ENCODE measurements at regions not wholly inside any gene's neighbourhood (a gene's known extent, or its start where the extent isn't known, plus 50 kb on each side); places are given as distances from the start of the nearest gene placed in this dataset.

- TF ChIP-seq, protein P1, sequence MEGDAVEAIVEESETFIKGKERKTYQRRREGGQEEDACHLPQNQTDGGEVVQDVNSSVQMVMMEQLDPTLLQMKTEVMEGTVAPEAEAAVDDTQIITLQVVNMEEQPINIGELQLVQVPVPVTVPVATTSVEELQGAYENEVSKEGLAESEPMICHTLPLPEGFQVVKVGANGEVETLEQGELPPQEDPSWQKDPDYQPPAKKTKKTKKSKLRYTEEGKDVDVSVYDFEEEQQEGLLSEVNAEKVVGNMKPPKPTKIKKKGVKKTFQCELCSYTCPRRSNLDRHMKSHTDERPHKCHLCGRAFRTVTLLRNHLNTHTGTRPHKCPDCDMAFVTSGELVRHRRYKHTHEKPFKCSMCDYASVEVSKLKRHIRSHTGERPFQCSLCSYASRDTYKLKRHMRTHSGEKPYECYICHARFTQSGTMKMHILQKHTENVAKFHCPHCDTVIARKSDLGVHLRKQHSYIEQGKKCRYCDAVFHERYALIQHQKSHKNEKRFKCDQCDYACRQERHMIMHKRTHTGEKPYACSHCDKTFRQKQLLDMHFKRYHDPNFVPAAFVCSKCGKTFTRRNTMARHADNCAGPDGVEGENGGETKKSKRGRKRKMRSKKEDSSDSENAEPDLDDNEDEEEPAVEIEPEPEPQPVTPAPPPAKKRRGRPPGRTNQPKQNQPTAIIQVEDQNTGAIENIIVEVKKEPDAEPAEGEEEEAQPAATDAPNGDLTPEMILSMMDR (IDR thresholded peaks at IDR 0.05 in 2 of 3, conservative IDR thresholded peaks at IDR 0.05 in 1 of 3; ENCODE audit: insufficient read depth in 2 of 3, low read depth in 1 of 3, low read length in 3 of 3) = no peak
- TF ChIP-seq PHB (CRISPR knock-in tag; IDR thresholded peaks at IDR 0.05) = no peak
- TF ChIP-seq MAX (CRISPR knock-in tag; IDR thresholded peaks at IDR 0.05) = no peak
- no peak for TF ChIP-seq SETDB1 (IDR thresholded peaks at IDR 0.05; ENCODE audit: low read length)
- TF ChIP-seq CTBP1 (IDR thresholded peaks at IDR 0.05; ENCODE audit: borderline replicate concordance) = no peak
- no peak for TF ChIP-seq MBD1 (CRISPR knock-in tag; IDR thresholded peaks at IDR 0.05)
- no peak for TF ChIP-seq ZNF124 (CRISPR knock-in tag; IDR thresholded peaks at IDR 0.05)
- no peak for TF ChIP-seq CREB1 (IDR thresholded peaks at IDR 0.05)
- no peak for TF ChIP-seq CREB1 (CRISPR knock-in tag; IDR thresholded peaks at IDR 0.05)
- TF ChIP-seq POLR2A (conservative IDR thresholded peaks at IDR 0.05) = no peak
- TF ChIP-seq, protein P2, sequence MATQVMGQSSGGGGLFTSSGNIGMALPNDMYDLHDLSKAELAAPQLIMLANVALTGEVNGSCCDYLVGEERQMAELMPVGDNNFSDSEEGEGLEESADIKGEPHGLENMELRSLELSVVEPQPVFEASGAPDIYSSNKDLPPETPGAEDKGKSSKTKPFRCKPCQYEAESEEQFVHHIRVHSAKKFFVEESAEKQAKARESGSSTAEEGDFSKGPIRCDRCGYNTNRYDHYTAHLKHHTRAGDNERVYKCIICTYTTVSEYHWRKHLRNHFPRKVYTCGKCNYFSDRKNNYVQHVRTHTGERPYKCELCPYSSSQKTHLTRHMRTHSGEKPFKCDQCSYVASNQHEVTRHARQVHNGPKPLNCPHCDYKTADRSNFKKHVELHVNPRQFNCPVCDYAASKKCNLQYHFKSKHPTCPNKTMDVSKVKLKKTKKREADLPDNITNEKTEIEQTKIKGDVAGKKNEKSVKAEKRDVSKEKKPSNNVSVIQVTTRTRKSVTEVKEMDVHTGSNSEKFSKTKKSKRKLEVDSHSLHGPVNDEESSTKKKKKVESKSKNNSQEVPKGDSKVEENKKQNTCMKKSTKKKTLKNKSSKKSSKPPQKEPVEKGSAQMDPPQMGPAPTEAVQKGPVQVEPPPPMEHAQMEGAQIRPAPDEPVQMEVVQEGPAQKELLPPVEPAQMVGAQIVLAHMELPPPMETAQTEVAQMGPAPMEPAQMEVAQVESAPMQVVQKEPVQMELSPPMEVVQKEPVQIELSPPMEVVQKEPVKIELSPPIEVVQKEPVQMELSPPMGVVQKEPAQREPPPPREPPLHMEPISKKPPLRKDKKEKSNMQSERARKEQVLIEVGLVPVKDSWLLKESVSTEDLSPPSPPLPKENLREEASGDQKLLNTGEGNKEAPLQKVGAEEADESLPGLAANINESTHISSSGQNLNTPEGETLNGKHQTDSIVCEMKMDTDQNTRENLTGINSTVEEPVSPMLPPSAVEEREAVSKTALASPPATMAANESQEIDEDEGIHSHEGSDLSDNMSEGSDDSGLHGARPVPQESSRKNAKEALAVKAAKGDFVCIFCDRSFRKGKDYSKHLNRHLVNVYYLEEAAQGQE (IDR thresholded peaks at IDR 0.05; ENCODE audit: borderline replicate concordance) = no peak
- TF ChIP-seq, protein P2 (CRISPR knock-in tag; IDR thresholded peaks at IDR 0.05; ENCODE audit: low read depth) = no peak
- TF ChIP-seq TCF3 (CRISPR knock-in tag; IDR thresholded peaks at IDR 0.05) = no peak
- TF ChIP-seq ARNT (IDR thresholded peaks at IDR 0.05) = no peak
- TF ChIP-seq, protein P3, sequence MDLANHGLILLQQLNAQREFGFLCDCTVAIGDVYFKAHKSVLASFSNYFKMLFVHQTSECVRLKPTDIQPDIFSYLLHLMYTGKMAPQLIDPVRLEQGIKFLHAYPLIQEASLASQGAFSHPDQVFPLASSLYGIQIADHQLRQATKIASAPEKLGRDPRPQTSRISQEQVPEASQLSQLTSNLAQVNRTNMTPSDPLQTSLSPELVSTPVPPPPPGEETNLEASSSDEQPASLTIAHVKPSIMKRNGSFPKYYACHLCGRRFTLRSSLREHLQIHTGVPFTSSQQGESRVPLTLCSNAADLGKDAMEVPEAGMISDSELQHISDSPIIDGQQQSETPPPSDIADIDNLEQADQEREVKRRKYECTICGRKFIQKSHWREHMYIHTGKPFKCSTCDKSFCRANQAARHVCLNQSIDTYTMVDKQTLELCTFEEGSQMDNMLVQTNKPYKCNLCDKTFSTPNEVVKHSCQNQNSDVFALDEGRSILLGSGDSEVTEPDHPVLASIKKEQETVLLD (IDR thresholded peaks at IDR 0.05) = no peak
- TF ChIP-seq MAFK (IDR thresholded peaks at IDR 0.05; ENCODE audit: low read length) = no peak
These were observed 267.8 kb downstream of the DTHD1 start for GRCh38 chr4:36549252-36549651.
